AG10803 (cell line): ENCODE measurements at regions not wholly inside any gene's neighbourhood (a gene's known extent, or its start where the extent isn't known, plus 50 kb on each side); places are given as distances from the start of the nearest gene placed in this dataset.
A peak's percentile ranks its signal among the peaks of the same experiment; 100 is the strongest.

Experiments
- DNase-seq: peaks from one replicate; pipeline ENCODE4 v3.0.0; 2010; ENCODE audit warnings: low read depth
- H3K4me3 ChIP-seq: 2 replicates; pipeline ENCODE4 v1.5.1; 2011; ENCODE audit warnings: mild to moderate bottlenecking, low read length, control low read depth
- TF ChIP-seq, protein P1 (sequence below): conservative IDR thresholded peaks from 2 replicates; pipeline ENCODE4 v1.5.1; 2011; ENCODE audit warnings: mild to moderate bottlenecking, low read length, control low read depth, inconsistent platforms

- DNase-seq, result no peak
- TF ChIP-seq, protein P1, sequence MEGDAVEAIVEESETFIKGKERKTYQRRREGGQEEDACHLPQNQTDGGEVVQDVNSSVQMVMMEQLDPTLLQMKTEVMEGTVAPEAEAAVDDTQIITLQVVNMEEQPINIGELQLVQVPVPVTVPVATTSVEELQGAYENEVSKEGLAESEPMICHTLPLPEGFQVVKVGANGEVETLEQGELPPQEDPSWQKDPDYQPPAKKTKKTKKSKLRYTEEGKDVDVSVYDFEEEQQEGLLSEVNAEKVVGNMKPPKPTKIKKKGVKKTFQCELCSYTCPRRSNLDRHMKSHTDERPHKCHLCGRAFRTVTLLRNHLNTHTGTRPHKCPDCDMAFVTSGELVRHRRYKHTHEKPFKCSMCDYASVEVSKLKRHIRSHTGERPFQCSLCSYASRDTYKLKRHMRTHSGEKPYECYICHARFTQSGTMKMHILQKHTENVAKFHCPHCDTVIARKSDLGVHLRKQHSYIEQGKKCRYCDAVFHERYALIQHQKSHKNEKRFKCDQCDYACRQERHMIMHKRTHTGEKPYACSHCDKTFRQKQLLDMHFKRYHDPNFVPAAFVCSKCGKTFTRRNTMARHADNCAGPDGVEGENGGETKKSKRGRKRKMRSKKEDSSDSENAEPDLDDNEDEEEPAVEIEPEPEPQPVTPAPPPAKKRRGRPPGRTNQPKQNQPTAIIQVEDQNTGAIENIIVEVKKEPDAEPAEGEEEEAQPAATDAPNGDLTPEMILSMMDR, result no peak
- H3K4me3 ChIP-seq, result no peak overlapping the region
Observed at GRCh38 chr20:57090590-57091560, 175.6 kb downstream of the BMP7 start.

DNA sequence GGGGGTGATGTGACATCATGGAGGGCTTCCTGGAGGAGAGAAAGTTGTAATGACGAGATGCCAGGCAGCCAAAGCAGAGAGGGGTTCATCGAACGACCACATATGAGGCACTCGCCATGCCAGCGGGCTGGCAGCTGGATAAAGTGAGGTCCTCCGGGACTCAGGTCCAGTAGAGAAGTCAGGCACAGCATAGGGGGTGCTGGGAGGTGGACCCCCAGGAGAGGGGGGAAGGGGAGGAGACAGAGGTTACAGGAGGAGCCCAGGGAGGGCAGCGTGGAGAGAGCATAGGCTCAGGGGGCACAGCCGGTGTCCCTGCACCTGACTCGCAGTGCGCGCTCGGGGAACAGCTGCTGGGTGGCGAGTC lies 174.7 kb downstream of the BMP7 start:
- DNase-seq, result no peak
- no peak overlapping the region for H3K4me3 ChIP-seq
- TF ChIP-seq, protein P1, result no peak

GRCh38 chr20:57092112-57092899 lies 174.1 kb downstream of the BMP7 start:
- TF ChIP-seq, protein P1, result peak; percentile 76
- DNase-seq, result peak; percentile 43
- no peak overlapping the region for H3K4me3 ChIP-seq

GRCh38 chr20:57092900-57093530 lies 173.4 kb downstream of the BMP7 start:
- no peak for DNase-seq
- TF ChIP-seq, protein P1, result no peak
- H3K4me3 ChIP-seq, result no peak overlapping the region

GRCh38 chr20:57093766-57094165 lies 172.7 kb downstream of the BMP7 start:
- TF ChIP-seq, protein P1, result no peak
- H3K4me3 ChIP-seq, result no peak overlapping the region
- DNase-seq, result no peak

DNA sequence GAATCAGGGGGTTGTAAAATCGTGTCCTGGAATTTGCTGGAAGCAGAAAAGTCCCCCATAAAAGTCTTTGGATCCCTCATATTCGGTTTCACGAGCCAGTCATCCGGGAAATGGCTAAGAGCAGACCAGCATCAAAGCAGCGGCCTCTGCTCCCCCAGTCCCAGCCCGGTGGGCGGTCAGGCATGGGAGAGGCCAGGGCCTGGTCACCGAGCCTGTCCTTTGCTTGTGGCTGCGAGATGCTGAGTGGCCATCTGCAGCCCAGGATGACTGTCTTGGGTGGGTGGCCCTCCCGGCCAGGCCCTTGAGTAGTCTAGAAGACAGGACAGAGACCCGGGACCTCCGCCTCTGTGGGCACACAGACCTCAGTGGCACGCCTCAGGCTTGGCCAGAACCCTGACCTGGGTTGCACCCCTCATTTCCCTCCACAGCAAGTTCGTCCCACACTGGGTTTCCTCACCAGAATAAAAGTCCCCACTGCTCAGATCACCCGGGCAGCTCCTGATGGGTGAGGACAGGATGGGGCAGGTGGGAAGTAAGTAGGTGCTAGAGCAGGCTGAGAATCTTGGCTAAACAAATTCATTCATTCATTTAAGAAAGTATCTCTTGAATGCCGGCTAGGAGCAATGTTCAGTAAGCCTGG lies 172.1 kb downstream of the BMP7 start:
- no peak overlapping the region for H3K4me3 ChIP-seq
- TF ChIP-seq, protein P1, result no peak
- DNase-seq, result no peak
